Panc1 (cell line): ENCODE measurements at regions not wholly inside any gene's neighbourhood (a gene's known extent, or its start where the extent isn't known, plus 50 kb on each side); places are given as distances from the start of the nearest gene placed in this dataset.

Source experiments
- ATAC-seq: fragments of 200-7000 bp; cut with Tn5 transposase; 2 replicates; pipeline ENCODE4 v1.9.1; 2020; ENCODE audit warnings: mild to moderate bottlenecking, moderate library complexity
- BruUV-seq: library from RNA; stranded (reverse); fragments of 400-500 nt; replicated peaks from 2 replicates; lab custom pipeline; 2021; lab: Mats Ljungman, UMichigan
- CTCF ChIA-PET: fragments of 300-600 bp; sonication (Branson Sonifier 250); formaldehyde crosslinking; loops from one replicate; lab custom pipeline; 2022; ENCODE audit warnings: antibody characterized with exemption; lab: Charles Lee
- POLR2A ChIA-PET: fragments of 300-600 bp; sonication (Branson Sonifier 250); formaldehyde crosslinking; loops from one replicate; lab custom pipeline; 2022; ENCODE audit warnings: antibody characterized with exemption; lab: Charles Lee
- DNase-seq: peaks from one replicate; pipeline ENCODE4 v3.0.0-alpha.2; 2010; ENCODE audit warnings: low read depth, low spot score
- H3K27ac ChIP-seq: 2 replicates; pipeline ENCODE4 v1.5.1; 2011; ENCODE audit warnings: mild to moderate bottlenecking, low read length, inconsistent platforms
- H3K27me3 ChIP-seq: fragments of 200-500 bp; sonication (Bioruptor generic); 2 replicates; pipeline ENCODE4 v1.6.0; 2014; ENCODE audit warnings: low read length, inconsistent platforms; ENCODE audit not compliant: control insufficient read depth, insufficient read depth
- H3K36me3 ChIP-seq: fragments of 200-500 bp; sonication (Bioruptor generic); 2 replicates; pipeline ENCODE4 v1.5.1; 2014; ENCODE audit warnings: inconsistent platforms, mild to moderate bottlenecking, low read length, moderate library complexity; ENCODE audit not compliant: control insufficient read depth, insufficient read depth
- H3K4me1 ChIP-seq: 2 replicates; pipeline ENCODE4 v1.5.1; 2011; ENCODE audit warnings: inconsistent platforms, mild to moderate bottlenecking, low read length, moderate library complexity; ENCODE audit not compliant: control insufficient read depth, insufficient read depth
- H3K4me3 ChIP-seq, 2 experiments: 2 replicates each; pipeline ENCODE4 v1.5.1; 2011 to 2012; ENCODE audit warnings: low read depth in 2 of 2, low read length in 2 of 2, mild to moderate bottlenecking in 2 of 2, inconsistent platforms in 1 of 2, moderate library complexity in 1 of 2
- H3K9me3 ChIP-seq: fragments of 200-500 bp; sonication (Bioruptor generic); 2 replicates; pipeline ENCODE4 v1.5.1; 2014; ENCODE audit warnings: low read depth, mild to moderate bottlenecking, inconsistent platforms, low read length, moderate library complexity; ENCODE audit not compliant: control insufficient read depth, insufficient read depth
- CTCF ChIP-seq: fragments of 450-650 bp; IDR thresholded peaks from 2 replicates; pipeline ENCODE4 v1.5.1; 2017; ENCODE audit warnings: mild to moderate bottlenecking
- POLR2AphosphoS5 ChIP-seq: IDR thresholded peaks from 2 replicates; pipeline ENCODE4 v1.6.1; 2012; ENCODE audit warnings: mild to moderate bottlenecking, low read depth, low read length, moderate library complexity
- SIN3A ChIP-seq: IDR thresholded peaks from 2 replicates; pipeline ENCODE4 v1.6.1; 2012; ENCODE audit warnings: low read depth, mild to moderate bottlenecking, low read length, moderate library complexity, borderline replicate concordance; ENCODE audit not compliant: insufficient read depth
- TCF7L2 ChIP-seq: IDR thresholded peaks from 2 replicates; pipeline ENCODE4 v1.6.1; 2011; ENCODE audit warnings: mild to moderate bottlenecking, low read depth, low read length, inconsistent platforms
- in situ Hi-C: cut with HindIII; loops from 2 replicates; pipeline ENCODE4 v1.10.0; 2016; ENCODE audit warnings: low sequenced_read_pairs, low pct_unique_long_range_greater_than_20kb
- intact Hi-C: fragments of 100-400 bp; cut with micrococcal nuclease; formaldehyde crosslinking; loops from one replicate; pipeline ENCODE4 v1.10.0; 2022; ENCODE audit not compliant: unreplicated experiment
- TF ChIP-seq, protein P1 (sequence below), 2 experiments: IDR thresholded peaks; 2 replicates each; pipeline ENCODE4 v1.6.1; 2011 to 2012; ENCODE audit warnings: low read depth in 2 of 2, control low read depth in 1 of 2, low read length in 1 of 2, mild to moderate bottlenecking in 1 of 2, moderate library complexity in 1 of 2; ENCODE audit not compliant: insufficient read depth in 1 of 2

- DNase-seq: no peak
- TF ChIP-seq CTCF (no peak), SIN3A (no peak), TCF7L2 (no peak), POLR2AphosphoS5 (no peak)
- TF ChIP-seq, protein P1, sequence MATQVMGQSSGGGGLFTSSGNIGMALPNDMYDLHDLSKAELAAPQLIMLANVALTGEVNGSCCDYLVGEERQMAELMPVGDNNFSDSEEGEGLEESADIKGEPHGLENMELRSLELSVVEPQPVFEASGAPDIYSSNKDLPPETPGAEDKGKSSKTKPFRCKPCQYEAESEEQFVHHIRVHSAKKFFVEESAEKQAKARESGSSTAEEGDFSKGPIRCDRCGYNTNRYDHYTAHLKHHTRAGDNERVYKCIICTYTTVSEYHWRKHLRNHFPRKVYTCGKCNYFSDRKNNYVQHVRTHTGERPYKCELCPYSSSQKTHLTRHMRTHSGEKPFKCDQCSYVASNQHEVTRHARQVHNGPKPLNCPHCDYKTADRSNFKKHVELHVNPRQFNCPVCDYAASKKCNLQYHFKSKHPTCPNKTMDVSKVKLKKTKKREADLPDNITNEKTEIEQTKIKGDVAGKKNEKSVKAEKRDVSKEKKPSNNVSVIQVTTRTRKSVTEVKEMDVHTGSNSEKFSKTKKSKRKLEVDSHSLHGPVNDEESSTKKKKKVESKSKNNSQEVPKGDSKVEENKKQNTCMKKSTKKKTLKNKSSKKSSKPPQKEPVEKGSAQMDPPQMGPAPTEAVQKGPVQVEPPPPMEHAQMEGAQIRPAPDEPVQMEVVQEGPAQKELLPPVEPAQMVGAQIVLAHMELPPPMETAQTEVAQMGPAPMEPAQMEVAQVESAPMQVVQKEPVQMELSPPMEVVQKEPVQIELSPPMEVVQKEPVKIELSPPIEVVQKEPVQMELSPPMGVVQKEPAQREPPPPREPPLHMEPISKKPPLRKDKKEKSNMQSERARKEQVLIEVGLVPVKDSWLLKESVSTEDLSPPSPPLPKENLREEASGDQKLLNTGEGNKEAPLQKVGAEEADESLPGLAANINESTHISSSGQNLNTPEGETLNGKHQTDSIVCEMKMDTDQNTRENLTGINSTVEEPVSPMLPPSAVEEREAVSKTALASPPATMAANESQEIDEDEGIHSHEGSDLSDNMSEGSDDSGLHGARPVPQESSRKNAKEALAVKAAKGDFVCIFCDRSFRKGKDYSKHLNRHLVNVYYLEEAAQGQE (IDR thresholded peaks at IDR 0.05; ENCODE audit: insufficient read depth in 1 of 2, low read depth in 2 of 2, low read length in 1 of 2): no peak
- Histone ChIP-seq H3K9me3 (no peaks in the 10 kb centered on the region), H3K36me3 (no peaks in the 10 kb centered on the region), H3K27me3 (no peaks in the 10 kb centered on the region), H3K4me3 (no peak overlapping the region), H3K27ac (no peak overlapping the region), H3K4me1 (no peaks in the 10 kb centered on the region)
- in situ Hi-C loops: no loop called here
- no TSS peak for BruUV-seq
- CTCF ChIA-PET: no interaction called here
- intact Hi-C loops: no loop called here
- POLR2A ChIA-PET: no interaction called here
- no peak for ATAC-seq
Observed at GRCh38 chrX:39841604-39842003, 256.2 kb downstream of the BCOR start.

DNA sequence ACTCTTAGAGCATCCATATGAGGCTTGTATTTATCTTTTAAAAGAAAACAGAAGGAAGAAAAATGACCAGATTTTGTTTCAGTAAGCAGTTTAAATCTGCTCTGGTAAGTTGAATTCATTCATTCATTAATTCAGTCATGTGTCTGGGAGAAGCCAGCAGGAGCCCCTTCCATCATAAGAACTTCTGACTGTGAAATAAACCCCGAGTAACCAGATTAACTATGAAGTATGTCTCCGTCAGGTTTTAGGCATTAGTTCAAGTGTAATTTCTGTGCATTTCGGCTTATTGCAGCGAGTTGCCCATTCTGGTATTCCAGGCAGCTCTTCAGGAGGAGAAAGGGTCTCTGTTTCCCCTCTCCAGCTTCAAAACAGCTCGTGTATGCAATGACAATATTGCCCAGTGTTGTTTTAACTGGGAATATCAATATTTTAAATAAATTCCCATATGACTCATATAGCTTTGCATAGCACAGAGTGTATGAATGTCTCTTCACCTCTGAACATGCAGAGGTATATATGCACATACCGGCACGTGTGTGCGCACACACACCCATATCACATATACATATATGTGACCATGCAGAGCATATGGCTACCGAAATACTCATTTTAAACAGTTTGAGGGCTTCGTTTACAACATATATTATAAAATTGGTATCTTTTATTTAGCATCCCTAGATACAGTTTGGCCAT lies 255.3 kb downstream of the BCOR start:
- Histone ChIP-seq H3K36me3 (no peaks in the 10 kb centered on the region), H3K4me1 (no peaks in the 10 kb centered on the region), H3K27me3 (no peaks in the 10 kb centered on the region), H3K4me3 (no peak overlapping the region), H3K9me3 (no peaks in the 10 kb centered on the region), H3K27ac (no peak overlapping the region)
- CTCF ChIA-PET: no interaction called here
- intact Hi-C loops (no loop called here), in situ Hi-C loops (no loop called here)
- ATAC-seq: no peak
- no TSS peak for BruUV-seq
- TF ChIP-seq TCF7L2 (no peak), SIN3A (no peak), CTCF (no peak)
- TF ChIP-seq, protein P1 (IDR thresholded peaks at IDR 0.05; ENCODE audit: insufficient read depth in 1 of 2, low read depth in 2 of 2, low read length in 1 of 2): no peak
- DNase-seq: no peak
- POLR2A ChIA-PET: no interaction called here
